ENCODE measurements at regions not wholly inside any gene's neighbourhood (a gene's known extent, or its start where the extent isn't known, plus 50 kb on each side); places are given as distances from the start of the nearest gene placed in this dataset.
"Not testable (repeated sequence)": the region's sequence is repeated elsewhere in the genome, so short reads cannot be mapped to it uniquely, and the experiment has no call there.

GRCh38 chr10:37035853-37036252 is 89.5 kb upstream of the ANKRD30A start:
- H3K9ac ChIP-seq, result no peak overlapping the region
- no peaks in the 10 kb centered on the region for H3K27me3 ChIP-seq (ENCODE audit: control insufficient read depth, insufficient read depth, low read length)
- H3K4me3 ChIP-seq (ENCODE audit: low read depth, low read length), result no peak overlapping the region
- H3K4me1 ChIP-seq, result no peaks in the 10 kb centered on the region
- no peak for TF ChIP-seq CTCF (IDR thresholded peaks at IDR 0.05)
- H3K27ac ChIP-seq, result no peak overlapping the region
- no peaks in the 10 kb centered on the region for H3K79me2 ChIP-seq
- no peak overlapping the region for H3K4me2 ChIP-seq (ENCODE audit: low read length)
- no peak overlapping the region for H2AFZ ChIP-seq
- no peaks in the 10 kb centered on the region for H3K36me3 ChIP-seq (ENCODE audit: control insufficient read depth, insufficient read depth, low read length)
- H3K9me3 ChIP-seq (ENCODE audit: control insufficient read depth, low read length), result no peaks in the 10 kb centered on the region

DNA sequence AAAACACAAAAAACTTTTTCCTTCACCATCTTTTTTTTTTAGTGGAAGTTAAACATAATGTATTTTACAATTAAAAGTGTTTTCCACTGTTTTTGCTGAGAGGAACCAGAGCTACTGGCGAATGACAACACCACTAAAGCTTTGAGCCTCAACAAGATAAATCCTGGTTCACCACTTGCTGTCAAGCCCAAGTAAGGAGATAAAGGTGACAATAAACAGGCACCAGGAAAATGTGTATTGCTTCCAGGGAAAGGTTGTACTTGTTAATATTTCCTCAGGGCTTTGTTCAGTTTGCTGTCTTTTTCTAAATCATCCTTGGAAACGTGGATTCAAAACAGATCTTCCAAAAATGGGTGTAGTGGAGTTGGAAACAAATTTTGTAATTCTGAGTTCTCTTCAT is 109.9 kb upstream of the ANKRD30A start:
- no peaks in the 10 kb centered on the region for H3K4me1 ChIP-seq
- H3K4me2 ChIP-seq (ENCODE audit: low read length), result no peak overlapping the region
- H3K27me3 ChIP-seq (ENCODE audit: control insufficient read depth, insufficient read depth, low read length), result no peaks in the 10 kb centered on the region
- no peaks in the 10 kb centered on the region for H3K79me2 ChIP-seq
- H2AFZ ChIP-seq, result no peak overlapping the region
- H3K27ac ChIP-seq, result no peak overlapping the region
- H3K4me3 ChIP-seq (ENCODE audit: low read depth, low read length), result no peak overlapping the region
- TF ChIP-seq CTCF (IDR thresholded peaks at IDR 0.05), result no peak
- H3K36me3 ChIP-seq (ENCODE audit: control insufficient read depth, insufficient read depth, low read length), result no peaks in the 10 kb centered on the region
- H3K9ac ChIP-seq, result no peak overlapping the region
- no peaks in the 10 kb centered on the region for H3K9me3 ChIP-seq (ENCODE audit: control insufficient read depth, low read length)

GRCh38 chr10:37010741-37011140 is 114.7 kb upstream of the ANKRD30A start:
- Histone ChIP-seq H3K27ac (no peak overlapping the region), H3K27me3 (ENCODE audit: control insufficient read depth, insufficient read depth, low read length) (no peaks in the 10 kb centered on the region), H3K79me2 (no peaks in the 10 kb centered on the region), H2AFZ (no peak overlapping the region), H3K9me3 (ENCODE audit: control insufficient read depth, low read length) (no peaks in the 10 kb centered on the region), H3K4me3 (ENCODE audit: low read depth, low read length) (no peak overlapping the region), H3K9ac (no peak overlapping the region), H3K4me2 (ENCODE audit: low read length) (no peak overlapping the region), H3K36me3 (ENCODE audit: control insufficient read depth, insufficient read depth, low read length) (no peaks in the 10 kb centered on the region), H3K4me1 (no peaks in the 10 kb centered on the region)
- TF ChIP-seq CTCF (IDR thresholded peaks at IDR 0.05), result no peak

DNA sequence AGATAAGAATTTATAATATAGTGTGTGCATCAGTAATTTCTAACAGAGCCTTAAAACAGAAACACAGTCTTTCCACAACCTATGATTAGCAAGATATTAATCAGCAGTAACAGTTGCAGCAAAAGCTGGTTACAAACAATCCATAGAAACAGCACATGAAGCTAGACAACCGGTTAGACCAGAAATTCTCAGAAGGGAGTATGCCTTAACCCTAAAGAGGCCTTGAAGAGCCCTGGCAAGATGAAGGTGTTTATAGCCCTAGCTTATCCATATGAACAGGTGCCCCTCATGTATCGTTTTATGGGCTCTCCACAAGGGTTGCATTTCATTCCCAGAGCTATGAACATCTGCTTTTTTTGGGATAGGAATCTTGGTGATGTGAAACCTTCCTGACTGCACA is 117.1 kb upstream of the ANKRD30A start:
- not testable (repeated sequence) for H3K36me3 ChIP-seq (ENCODE audit: control insufficient read depth, insufficient read depth, low read length); H3K27me3 ChIP-seq (ENCODE audit: control insufficient read depth, insufficient read depth, low read length); H3K79me2 ChIP-seq; H2AFZ ChIP-seq; H3K9ac ChIP-seq; H3K4me2 ChIP-seq (ENCODE audit: low read length); H3K27ac ChIP-seq; H3K4me3 ChIP-seq (ENCODE audit: low read depth, low read length); H3K4me1 ChIP-seq; H3K9me3 ChIP-seq (ENCODE audit: control insufficient read depth, low read length)

DNA sequence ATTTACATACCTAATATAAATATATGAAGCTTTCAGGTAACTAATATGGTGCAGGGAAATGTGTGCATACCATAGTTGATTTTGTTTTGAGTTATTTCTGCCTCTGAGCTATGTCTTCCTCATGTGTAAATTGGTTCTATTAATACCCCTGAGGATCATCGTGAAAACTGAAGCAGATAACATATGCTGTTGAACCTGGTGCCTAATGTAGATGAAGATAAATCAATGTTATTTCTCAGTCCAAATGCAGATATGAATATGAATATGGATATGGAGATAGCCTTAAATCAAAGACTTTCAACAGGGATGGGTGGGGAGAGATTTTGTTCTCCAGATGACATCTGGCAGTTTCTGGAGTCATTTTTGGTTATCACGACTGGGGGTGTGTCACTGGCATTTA is 122.3 kb upstream of the ANKRD30A start:
- no peak overlapping the region for H3K27ac ChIP-seq
- H3K4me3 ChIP-seq (ENCODE audit: low read depth, low read length), result no peak overlapping the region
- no peaks in the 10 kb centered on the region for H3K9me3 ChIP-seq (ENCODE audit: control insufficient read depth, low read length)
- no peaks in the 10 kb centered on the region for H3K4me1 ChIP-seq
- H3K79me2 ChIP-seq, result no peaks in the 10 kb centered on the region
- no peak for TF ChIP-seq CTCF (IDR thresholded peaks at IDR 0.05)
- no peak overlapping the region for H2AFZ ChIP-seq
- H3K36me3 ChIP-seq (ENCODE audit: control insufficient read depth, insufficient read depth, low read length), result no peaks in the 10 kb centered on the region
- H3K9ac ChIP-seq, result no peak overlapping the region
- H3K4me2 ChIP-seq (ENCODE audit: low read length), result no peak overlapping the region
- no peaks in the 10 kb centered on the region for H3K27me3 ChIP-seq (ENCODE audit: control insufficient read depth, insufficient read depth, low read length)

- H3K27me3 ChIP-seq (ENCODE audit: control insufficient read depth, insufficient read depth, low read length); H3K9me3 ChIP-seq (ENCODE audit: control insufficient read depth, low read length); H3K4me3 ChIP-seq (ENCODE audit: low read depth, low read length); H3K9ac ChIP-seq; H3K4me1 ChIP-seq; H2AFZ ChIP-seq; H3K27ac ChIP-seq; H3K4me2 ChIP-seq (ENCODE audit: low read length); H3K79me2 ChIP-seq; H3K36me3 ChIP-seq (ENCODE audit: control insufficient read depth, insufficient read depth, low read length): not testable (repeated sequence)
Observed at GRCh38 chr10:36995806-36996205, 129.6 kb upstream of the ANKRD30A start.

All from parathyroid adenoma (tissue), 2 donors.